Endothelial cell of umbilical vein (primary cell): ENCODE measurements at regions not wholly inside any gene's neighbourhood (a gene's known extent, or its start where the extent isn't known, plus 50 kb on each side); places are given as distances from the start of the nearest gene placed in this dataset.

Source experiments
- BruUV-seq: library from RNA; stranded (reverse); fragments of 400-500 nt; replicated peaks from 2 replicates; lab custom pipeline; 2021; lab: Mats Ljungman, UMichigan
- CTCF ChIA-PET: fragments of 300-600, 350-600 bp; sonication (Branson Sonifier 250); formaldehyde crosslinking; loops from one replicate; lab custom pipeline; 2021; ENCODE audit warnings: antibody characterized with exemption, inconsistent platforms; lab: Charles Lee
- POLR2A ChIA-PET: fragments of 300-600, 350-600 bp; sonication (Branson Sonifier 250); formaldehyde crosslinking; loops from one replicate; lab custom pipeline; 2021; ENCODE audit warnings: antibody characterized with exemption, inconsistent platforms; lab: Charles Lee
- DNase-seq: peaks from one replicate; pipeline ENCODE4 v3.0.0-alpha.2; 2011; ENCODE audit warnings: low read depth, low spot score
- FAIRE-seq: peaks from 2 replicates; lab custom pipeline; 2011; peaks lifted over from hg19 to GRCh38; lab: Jason Lieb, UNC
- H2AFZ ChIP-seq: 2 replicates; pipeline ENCODE4 v1.6.0; 2012; ENCODE audit warnings: low read depth, low read length, control low read depth, inconsistent platforms
- H3K27ac ChIP-seq: 2 replicates; pipeline ENCODE4 v1.5.1; 2011; ENCODE audit warnings: low read depth, mild to moderate bottlenecking, control low read depth, low read length, moderate library complexity; ENCODE audit not compliant: insufficient read depth
- H3K27me3 ChIP-seq, 2 experiments: 2 replicates each; pipeline versions ENCODE4 v1.6.0 to v1.6.1; 2011; ENCODE audit warnings: low read length in 2 of 2, mixed read lengths in 1 of 2; ENCODE audit not compliant: control insufficient read depth in 2 of 2, insufficient read depth in 2 of 2
- H3K36me3 ChIP-seq, 2 experiments: 2 replicates in 1 of 2; 3 replicates in 1 of 2; pipeline ENCODE4 v1.5.1; 2011; ENCODE audit warnings: low read length in 2 of 2, mild to moderate bottlenecking in 1 of 2, moderate library complexity in 1 of 2; ENCODE audit not compliant: control insufficient read depth in 2 of 2, insufficient read depth in 2 of 2; ENCODE audit errors: extremely low read depth in 1 of 2
- H3K4me1 ChIP-seq: 3 replicates; pipeline ENCODE4 v1.5.1; 2011; ENCODE audit warnings: mild to moderate bottlenecking, low read length; ENCODE audit not compliant: control insufficient read depth, insufficient read depth; ENCODE audit errors: extremely low read depth
- H3K4me2 ChIP-seq: 2 replicates; pipeline ENCODE4 v1.6.1; 2011; ENCODE audit warnings: low read length, control low read depth, mixed read lengths; ENCODE audit not compliant: insufficient read depth
- H3K4me3 ChIP-seq, 3 experiments: fragments of 200-600 bp in 1 of 3; sonication (generic), shearing (Covaris generic) in 1 of 3; replicated peaks in 1 of 3; 2 replicates each; pipeline ENCODE4 v1.5.1; 2011 to 2016; ENCODE audit warnings: control low read depth in 3 of 3, low read length in 3 of 3, mild to moderate bottlenecking in 2 of 3, inconsistent platforms in 1 of 3, low read depth in 1 of 3, moderate library complexity in 1 of 3; ENCODE audit not compliant: insufficient read depth in 1 of 3
- H3K79me2 ChIP-seq: 2 replicates; pipeline ENCODE4 v1.6.0; 2012; ENCODE audit warnings: low read length, inconsistent platforms; ENCODE audit not compliant: control insufficient read depth, insufficient read depth
- H3K9ac ChIP-seq: replicated peaks from 2 replicates; pipeline ENCODE3; 2011; ENCODE audit warnings: low read length, control low read depth; ENCODE audit not compliant: insufficient read depth; ENCODE audit errors: extremely low read depth
- H3K9me1 ChIP-seq: replicated peaks from 3 replicates; pipeline ENCODE4 v1.6.0; 2011; ENCODE audit warnings: mild to moderate bottlenecking, low read length; ENCODE audit not compliant: control insufficient read depth, insufficient read depth; ENCODE audit errors: extremely low read depth
- H3K9me3 ChIP-seq: replicated peaks from 2 replicates; pipeline ENCODE4 v1.5.1; 2012; ENCODE audit warnings: low read length, inconsistent platforms; ENCODE audit not compliant: control insufficient read depth, insufficient read depth
- H4K20me1 ChIP-seq: replicated peaks from 2 replicates; pipeline ENCODE3; 2011; ENCODE audit warnings: mild to moderate bottlenecking, low read length; ENCODE audit not compliant: control insufficient read depth, insufficient read depth; ENCODE audit errors: extremely low read depth
- EZH2 ChIP-seq: IDR thresholded peaks from 2 replicates; pipeline ENCODE4 v1.6.1; 2012; ENCODE audit warnings: borderline replicate concordance, low read depth, mild to moderate bottlenecking, moderate library complexity, low read length, inconsistent platforms; ENCODE audit not compliant: severe bottlenecking
- FOS ChIP-seq: IDR thresholded peaks from 2 replicates; pipeline ENCODE4 v1.6.1; 2011; ENCODE audit warnings: mild to moderate bottlenecking, low read length, moderate library complexity, borderline replicate concordance; ENCODE audit not compliant: insufficient read depth
- GATA2 ChIP-seq: IDR thresholded peaks from 2 replicates; pipeline ENCODE4 v1.7.0; 2011; ENCODE audit warnings: low read depth, mild to moderate bottlenecking, moderate library complexity, mixed read lengths, low read length; ENCODE audit not compliant: insufficient read length, insufficient read depth
- JUN ChIP-seq: IDR thresholded peaks from 2 replicates; pipeline ENCODE4 v1.6.1; 2011; ENCODE audit warnings: borderline replicate concordance, low read depth; ENCODE audit not compliant: insufficient read length, insufficient read depth
- MYC ChIP-seq: IDR thresholded peaks from one replicate; pipeline ENCODE4 v1.6.1; 2011; ENCODE audit warnings: mild to moderate bottlenecking, low read depth, low read length
- POLR2A ChIP-seq: IDR thresholded peaks from 2 replicates; pipeline ENCODE4 v1.6.1; 2012; ENCODE audit warnings: low read depth, mild to moderate bottlenecking, control low read depth, low read length
- POLR2AphosphoS5 ChIP-seq: IDR thresholded peaks from 2 replicates; pipeline ENCODE4 v1.6.1; 2012; ENCODE audit warnings: low read depth, mild to moderate bottlenecking, control low read depth, low read length, moderate library complexity; ENCODE audit not compliant: insufficient read depth
- dilution Hi-C: fragments of 300-500 bp; cut with MboI; formaldehyde crosslinking; loops from one replicate; pipeline ENCODE4 v1.15.0; 2019; ENCODE audit warnings: low sequenced_read_pairs; ENCODE audit not compliant: extremely low pct_ligation_motif_present
- intact Hi-C: fragments of 100-400 bp; cut with micrococcal nuclease; formaldehyde crosslinking; loops from one replicate; pipeline ENCODE4 v1.10.0; 2022
- TF ChIP-seq, protein P1 (sequence below), 2 donors: IDR thresholded peaks; 1 replicate in 1 of 2; 2 replicates in 1 of 2; pipeline ENCODE4 v1.5.1; 2011; ENCODE audit warnings: low read length in 2 of 2, mild to moderate bottlenecking in 2 of 2, moderate library complexity in 2 of 2, control low read depth in 1 of 2, inconsistent platforms in 1 of 2, low read depth in 1 of 2; ENCODE audit not compliant: insufficient read depth in 1 of 2; ENCODE audit errors: extremely low read depth in 1 of 2
- TF ChIP-seq, protein P2 (sequence below): IDR thresholded peaks from 2 replicates; pipeline ENCODE4 v1.6.1; 2011; ENCODE audit not compliant: insufficient read depth, insufficient read length

DNA sequence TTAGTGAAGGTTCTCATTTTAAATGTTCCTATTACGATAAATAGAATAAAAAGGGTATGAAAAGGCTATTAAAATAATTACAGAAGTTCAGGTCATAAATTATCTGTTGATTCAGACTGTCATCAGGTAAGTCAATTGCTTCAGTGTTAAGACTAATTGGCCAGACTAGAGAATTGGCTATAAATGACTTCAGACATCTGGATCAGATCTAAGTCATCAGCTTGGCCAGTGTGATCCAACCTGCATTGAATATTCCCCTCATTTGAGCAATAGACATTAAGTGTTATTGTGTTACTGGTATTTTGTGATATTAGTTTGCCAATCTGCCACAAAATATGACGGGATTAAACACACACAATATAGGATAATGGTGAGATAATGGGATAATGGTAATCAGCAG is 377.6 kb upstream of the CITED2 start:
- no peaks in the 10 kb centered on the region for H3K27me3 ChIP-seq
- no peaks in the 10 kb centered on the region for H4K20me1 ChIP-seq
- TF ChIP-seq, protein P1, sequence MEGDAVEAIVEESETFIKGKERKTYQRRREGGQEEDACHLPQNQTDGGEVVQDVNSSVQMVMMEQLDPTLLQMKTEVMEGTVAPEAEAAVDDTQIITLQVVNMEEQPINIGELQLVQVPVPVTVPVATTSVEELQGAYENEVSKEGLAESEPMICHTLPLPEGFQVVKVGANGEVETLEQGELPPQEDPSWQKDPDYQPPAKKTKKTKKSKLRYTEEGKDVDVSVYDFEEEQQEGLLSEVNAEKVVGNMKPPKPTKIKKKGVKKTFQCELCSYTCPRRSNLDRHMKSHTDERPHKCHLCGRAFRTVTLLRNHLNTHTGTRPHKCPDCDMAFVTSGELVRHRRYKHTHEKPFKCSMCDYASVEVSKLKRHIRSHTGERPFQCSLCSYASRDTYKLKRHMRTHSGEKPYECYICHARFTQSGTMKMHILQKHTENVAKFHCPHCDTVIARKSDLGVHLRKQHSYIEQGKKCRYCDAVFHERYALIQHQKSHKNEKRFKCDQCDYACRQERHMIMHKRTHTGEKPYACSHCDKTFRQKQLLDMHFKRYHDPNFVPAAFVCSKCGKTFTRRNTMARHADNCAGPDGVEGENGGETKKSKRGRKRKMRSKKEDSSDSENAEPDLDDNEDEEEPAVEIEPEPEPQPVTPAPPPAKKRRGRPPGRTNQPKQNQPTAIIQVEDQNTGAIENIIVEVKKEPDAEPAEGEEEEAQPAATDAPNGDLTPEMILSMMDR (IDR thresholded peaks at IDR 0.05; ENCODE audit: extremely low read depth in 1 of 2, insufficient read depth in 1 of 2, low read depth in 1 of 2, low read length in 2 of 2): no peak
- no peak for TF ChIP-seq FOS
- no peak for TF ChIP-seq JUN
- TF ChIP-seq EZH2: no peak
- TF ChIP-seq MYC: no peak
- TF ChIP-seq GATA2: no peak
- no peak for TF ChIP-seq POLR2A
- no peak for TF ChIP-seq POLR2AphosphoS5
- TF ChIP-seq, protein P2, sequence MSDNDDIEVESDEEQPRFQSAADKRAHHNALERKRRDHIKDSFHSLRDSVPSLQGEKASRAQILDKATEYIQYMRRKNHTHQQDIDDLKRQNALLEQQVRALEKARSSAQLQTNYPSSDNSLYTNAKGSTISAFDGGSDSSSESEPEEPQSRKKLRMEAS: no peak
- H3K27ac ChIP-seq: no peak overlapping the region
- no peaks in the 10 kb centered on the region for H3K36me3 ChIP-seq
- no peaks in the 10 kb centered on the region for H3K9me3 ChIP-seq
- H2AFZ ChIP-seq: no peak overlapping the region
- H3K9me1 ChIP-seq: no peaks in the 10 kb centered on the region
- H3K9ac ChIP-seq: no peak overlapping the region
- FAIRE-seq (no peak), DNase-seq (no peak)
- BruUV-seq: no TSS peak
- POLR2A ChIA-PET: no interaction called here
- no peak overlapping the region for H3K4me3 ChIP-seq
- H3K4me2 ChIP-seq: no peak overlapping the region
- CTCF ChIA-PET: no interaction called here
- no peaks in the 10 kb centered on the region for H3K79me2 ChIP-seq
- dilution Hi-C loops (no loop called here), intact Hi-C loops (no loop called here)
- peaks cover 3% of the 10 kb centered on the region for H3K4me1 ChIP-seq
